ENCODE measurements at regions not wholly inside any gene's neighbourhood (a gene's known extent, or its start where the extent isn't known, plus 50 kb on each side); places are given as distances from the start of the nearest gene placed in this dataset. TPM values are rescaled to one million over a fixed set of nuclear protein-coding genes. Genes with fewer than 3 reads are reported as not detected.

Small RNA genes in the stretch of these regions (microRNA-seq; reads per million reads assigned to microRNA genes)
- not detected for gene MIR7159 (ENCODE audit: borderline number of aligned reads)
